IPS-20b (cell line): ENCODE measurements at regions not wholly inside any gene's neighbourhood (a gene's known extent, or its start where the extent isn't known, plus 50 kb on each side); places are given as distances from the start of the nearest gene placed in this dataset.

Experiments used
- H3K27ac ChIP-seq: one replicate; pipeline ENCODE4 v1.5.1; 2013; ENCODE audit warnings: low read length
- H3K27me3 ChIP-seq: 2 replicates; pipeline ENCODE4 v1.6.1; 2013; ENCODE audit warnings: mild to moderate bottlenecking, low read length, inconsistent platforms; ENCODE audit not compliant: insufficient read depth
- H3K36me3 ChIP-seq: 2 replicates; pipeline ENCODE4 v1.6.1; 2013; ENCODE audit warnings: low read depth, mild to moderate bottlenecking, inconsistent platforms, low read length, moderate library complexity; ENCODE audit not compliant: insufficient read depth
- H3K4me1 ChIP-seq: 2 replicates; pipeline ENCODE4 v1.6.1; 2013; ENCODE audit warnings: mild to moderate bottlenecking, control low read depth, inconsistent platforms, low read length, moderate library complexity; ENCODE audit not compliant: insufficient read depth
- H3K4me3 ChIP-seq: 2 replicates; pipeline ENCODE4 v1.5.1; 2013; ENCODE audit warnings: mild to moderate bottlenecking, low read length, inconsistent platforms
- H3K9ac ChIP-seq: 2 replicates; pipeline ENCODE4 v1.6.1; 2013; ENCODE audit warnings: low read depth, mild to moderate bottlenecking, inconsistent platforms, low read length, moderate library complexity
- H3K9me3 ChIP-seq: 2 replicates; pipeline ENCODE4 v1.6.1; 2013; ENCODE audit warnings: mild to moderate bottlenecking, low read depth, low read length, inconsistent platforms; ENCODE audit not compliant: insufficient read depth

GRCh38 chr2:120879431-120880295 lies 144.0 kb downstream of the GLI2 start:
- Histone ChIP-seq H3K4me3 (no peak overlapping the region), H3K4me1 (peaks cover 5% of the 10 kb centered on the region; the same call in 1 of the 2 replicates), H3K27ac (peak overlapping the region; percentile 11), H3K36me3 (no peaks in the 10 kb centered on the region), H3K9me3 (no peaks in the 10 kb centered on the region), H3K27me3 (no peaks in the 10 kb centered on the region), H3K9ac (no peak overlapping the region)

GRCh38 chr2:120880381-120880780 lies 144.7 kb downstream of the GLI2 start:
- Histone ChIP-seq H3K27me3 (no peaks in the 10 kb centered on the region), H3K27ac (no peak overlapping the region), H3K9ac (no peak overlapping the region), H3K4me3 (no peak overlapping the region), H3K4me1 (peaks cover 5% of the 10 kb centered on the region; the same call in 1 of the 2 replicates), H3K9me3 (no peaks in the 10 kb centered on the region), H3K36me3 (no peaks in the 10 kb centered on the region)

GRCh38 chr2:120881981-120882788 lies 146.5 kb downstream of the GLI2 start:
- Histone ChIP-seq H3K4me1 (peaks cover 9% of the 10 kb centered on the region; the same call in 1 of the 2 replicates), H3K9me3 (no peaks in the 10 kb centered on the region), H3K36me3 (no peaks in the 10 kb centered on the region), H3K4me3 (no peak overlapping the region), H3K9ac (no peak overlapping the region), H3K27me3 (no peaks in the 10 kb centered on the region), H3K27ac (no peak overlapping the region)

- Histone ChIP-seq H3K27me3 (no peaks in the 10 kb centered on the region), H3K4me3 (no peak overlapping the region), H3K4me1 (peaks cover 11% of the 10 kb centered on the region; the same call in 1 of the 2 replicates), H3K9ac (no peak overlapping the region), H3K9me3 (no peaks in the 10 kb centered on the region), H3K36me3 (no peaks in the 10 kb centered on the region), H3K27ac (no peak overlapping the region)
Measured at GRCh38 chr2:120883607-120884440, 148.2 kb downstream of the GLI2 start.

GRCh38 chr2:120884472-120885290 lies 149.0 kb downstream of the GLI2 start:
- Histone ChIP-seq H3K27me3 (no peaks in the 10 kb centered on the region), H3K36me3 (no peaks in the 10 kb centered on the region), H3K4me3 (no peak overlapping the region), H3K9ac (no peak overlapping the region), H3K9me3 (no peaks in the 10 kb centered on the region), H3K27ac (no peak overlapping the region), H3K4me1 (peaks cover 7% of the 10 kb centered on the region; the same call in 1 of the 2 replicates)

- Histone ChIP-seq H3K4me3 (no peak overlapping the region), H3K9ac (no peak overlapping the region), H3K4me1 (peaks cover 7% of the 10 kb centered on the region; the same call in 1 of the 2 replicates), H3K27me3 (no peaks in the 10 kb centered on the region), H3K9me3 (no peaks in the 10 kb centered on the region), H3K36me3 (no peaks in the 10 kb centered on the region), H3K27ac (no peak overlapping the region)
Measured at GRCh38 chr2:120885321-120885720, 149.7 kb downstream of the GLI2 start.

GRCh38 chr2:120885749-120886148 lies 150.1 kb downstream of the GLI2 start:
- no peaks in the 10 kb centered on the region for H3K27me3 ChIP-seq
- H3K9ac ChIP-seq: no peak overlapping the region
- no peak overlapping the region for H3K4me3 ChIP-seq
- no peaks in the 10 kb centered on the region for H3K9me3 ChIP-seq
- no peaks in the 10 kb centered on the region for H3K36me3 ChIP-seq
- no peak overlapping the region for H3K27ac ChIP-seq
- H3K4me1 ChIP-seq: peaks cover 7% of the 10 kb centered on the region; the same call in 1 of the 2 replicates

- no peak overlapping the region for H3K4me3 ChIP-seq
- H3K9ac ChIP-seq: no peak overlapping the region
- no peak overlapping the region for H3K27ac ChIP-seq
Measured at GRCh38 chr2:120886534-120887319, 151.1 kb downstream of the GLI2 start.

GRCh38 chr2:120887320-120887697 lies 151.6 kb downstream of the GLI2 start:
- no peak overlapping the region for H3K27ac ChIP-seq
- no peaks in the 10 kb centered on the region for H3K27me3 ChIP-seq
- H3K9ac ChIP-seq: no peak overlapping the region
- no peaks in the 10 kb centered on the region for H3K36me3 ChIP-seq
- no peaks in the 10 kb centered on the region for H3K9me3 ChIP-seq
- H3K4me1 ChIP-seq: peaks cover 7% of the 10 kb centered on the region; the same call in 1 of the 2 replicates
- no peak overlapping the region for H3K4me3 ChIP-seq

More at GRCh38 chr2:120886534-120887319, 151.1 kb downstream of the GLI2 start:
- H3K36me3 ChIP-seq: no peaks in the 10 kb centered on the region
- no peaks in the 10 kb centered on the region for H3K9me3 ChIP-seq
- H3K4me1 ChIP-seq: peaks cover 7% of the 10 kb centered on the region; the same call in 1 of the 2 replicates
- H3K27me3 ChIP-seq: no peaks in the 10 kb centered on the region

GRCh38 chr2:120887741-120888231 lies 152.1 kb downstream of the GLI2 start:
- no peaks in the 10 kb centered on the region for H3K36me3 ChIP-seq
- H3K27me3 ChIP-seq: no peaks in the 10 kb centered on the region
- no peaks in the 10 kb centered on the region for H3K9me3 ChIP-seq
- no peak overlapping the region for H3K27ac ChIP-seq
- no peak overlapping the region for H3K9ac ChIP-seq
- no peak overlapping the region for H3K4me3 ChIP-seq
- peaks cover 11% of the 10 kb centered on the region for H3K4me1 ChIP-seq
